ENCODE measurements at regions not wholly inside any gene's neighbourhood (a gene's known extent, or its start where the extent isn't known, plus 50 kb on each side); places are given as distances from the start of the nearest gene placed in this dataset.

GRCh38 chr2:57802243-57802642 is 244.4 kb upstream of the VRK2 start:
- POLR2A ChIA-PET (ENCODE audit: partially characterized antibody): no interaction called here
- no peak overlapping the region for H3K18ac ChIP-seq (ENCODE audit: extremely low read depth, low read length)
- H2BK5ac ChIP-seq (ENCODE audit: low read depth, low read length): no peak overlapping the region
- H3K56ac ChIP-seq (replicated peaks; ENCODE audit: insufficient read length, low read depth, low read length): no peak overlapping the region
- no peak overlapping the region for H4K5ac ChIP-seq (ENCODE audit: insufficient read length, low read depth, low read length)
- DNase-seq (ENCODE audit: low read depth in 1 of 2, low spot score in 2 of 2): no peak
- H3K9ac ChIP-seq (replicated peaks in 1 of 4; ENCODE audit: extremely low read depth in 1 of 4, low read depth in 3 of 4, low read length in 3 of 4): no peak overlapping the region
- H3K4me1 ChIP-seq (replicated peaks in 1 of 4; ENCODE audit: control insufficient read depth in 3 of 4, insufficient read depth in 4 of 4, low read length in 3 of 4): no peaks in the 10 kb centered on the region
- no peak overlapping the region for H2BK20ac ChIP-seq (ENCODE audit: low read length)
- H2BK15ac ChIP-seq (ENCODE audit: low read length): no peak overlapping the region
- H2BK120ac ChIP-seq (replicated peaks; ENCODE audit: low read depth, low read length): no peak overlapping the region
- peaks cover 6% of the 10 kb centered on the region in 2 experiments for H3K9me3 ChIP-seq (ENCODE audit: insufficient read depth in 2 of 2, low read depth in 1 of 2, low read length in 1 of 2)
- H4K91ac ChIP-seq (replicated peaks; ENCODE audit: insufficient read length, low read length): no peak overlapping the region
- no peaks in the 10 kb centered on the region for H3K23me2 ChIP-seq (ENCODE audit: low read depth, low read length)
- H2AFZ ChIP-seq (ENCODE audit: low read length): no peak overlapping the region
- no peak for FAIRE-seq
- no peak overlapping the region for H3K14ac ChIP-seq (ENCODE audit: insufficient read length)
- no peaks in the 10 kb centered on the region for H3K79me1 ChIP-seq (ENCODE audit: low read depth, low read length)
- 93% methylated on average over 7 of the region's 14 CpGs; no CpG with 5 or more reads in 1 of the 2 experiments for WGBS, 2 experiments (ENCODE audit: extremely low coverage in 1 of 2, insufficient coverage in 1 of 2, insufficient read length in 1 of 2, insufficient replicate concordance in 2 of 2, low coverage in 1 of 2, low lambda C conversion rate in 2 of 2, missing lambda C conversion rate in 1 of 2)
- H3K27ac ChIP-seq (ENCODE audit: low read depth, low read length): no peak overlapping the region
- CTCF ChIA-PET (ENCODE audit: partially characterized antibody): interaction anchor here (0.6 to 0.8 kb wide), 3 partner anchors 32 to 761 kb away, joined by 3 read pairs; no protein-coding TSS in a partner anchor
- no peaks in the 10 kb centered on the region for H4K20me1 ChIP-seq (replicated peaks in 1 of 2; ENCODE audit: control insufficient read depth in 1 of 2, insufficient read depth in 2 of 2, low read length in 2 of 2)
- no peak overlapping the region for H3K23ac ChIP-seq (ENCODE audit: insufficient read length)
- no peak overlapping the region for H3K4me2 ChIP-seq (ENCODE audit: insufficient read depth in 1 of 2, low read depth in 2 of 2, low read length in 2 of 2)
- no peak overlapping the region for H2AK5ac ChIP-seq (ENCODE audit: low read depth, low read length)
- H3K36me3 ChIP-seq (ENCODE audit: control insufficient read depth in 2 of 4, insufficient read depth in 4 of 4, low read length in 3 of 4): peaks cover 0 to 19% (median 0%) of the 10 kb centered on the region in 4 experiments; a peak in 1 of 8 replicates
- TF ChIP-seq BACH1 (IDR thresholded peaks at IDR 0.05; ENCODE audit: low read length): no peak
- TF ChIP-seq RXRA (IDR thresholded peaks at IDR 0.05; ENCODE audit: insufficient read depth, low read depth, low read length): no peak
- no peak for TF ChIP-seq KDM1A (IDR thresholded peaks at IDR 0.05; ENCODE audit: borderline replicate concordance, low read length)
- TF ChIP-seq MAX (IDR thresholded peaks at IDR 0.05): no peak
- no peak for TF ChIP-seq CBX5 (IDR thresholded peaks at IDR 0.05; ENCODE audit: low read depth, low read length)
- no peak for TF ChIP-seq TBP (IDR thresholded peaks at IDR 0.05; ENCODE audit: low read depth, low read length)
- no peak for TF ChIP-seq JUND (IDR thresholded peaks at IDR 0.05; ENCODE audit: low read length)
- no peak for TF ChIP-seq RBBP5 (IDR thresholded peaks at IDR 0.05; ENCODE audit: borderline replicate concordance, low read depth, low read length)
- no peak for TF ChIP-seq E2F6 (IDR thresholded peaks at IDR 0.05)
- no peak for TF ChIP-seq CREB1 (IDR thresholded peaks at IDR 0.05)
- TF ChIP-seq TCF12 (IDR thresholded peaks at IDR 0.05; ENCODE audit: low read depth, low read length): no peak
- TF ChIP-seq CHD1 (IDR thresholded peaks at IDR 0.05; ENCODE audit: low read depth, low read length): no peak
- H3K4ac ChIP-seq (replicated peaks; ENCODE audit: insufficient read length, low read depth, low read length): no peak overlapping the region
- no peaks in the 10 kb centered on the region for H3K79me2 ChIP-seq (ENCODE audit: control insufficient read depth in 1 of 2, insufficient read depth in 2 of 2, low read length in 2 of 2)
- H3K4me3 ChIP-seq (ENCODE audit: extremely low read depth in 1 of 4, insufficient read depth in 2 of 4, low read depth in 3 of 4, low read length in 4 of 4): no peak overlapping the region
- H4K8ac ChIP-seq (ENCODE audit: extremely low read depth, insufficient read depth, low read length): no peak overlapping the region; the same call in 1 of the 2 replicates
- no peaks in the 10 kb centered on the region for H3K27me3 ChIP-seq (replicated peaks in 1 of 4; ENCODE audit: control insufficient read depth in 3 of 4, extremely low read depth in 1 of 4, insufficient read depth in 3 of 4, low read length in 3 of 4)
- no peak overlapping the region for H2BK12ac ChIP-seq (ENCODE audit: low read depth, low read length)

Data from H1 (cell line).